Naive thymus-derived CD4-positive, alpha-beta T cell (primary cell): ENCODE measurements at regions not wholly inside any gene's neighbourhood (a gene's known extent, or its start where the extent isn't known, plus 50 kb on each side); places are given as distances from the start of the nearest gene placed in this dataset.
A peak's percentile ranks its signal among the peaks of the same experiment; 100 is the strongest.

Source experiments
- ATAC-seq: fragments of 150-1000 bp; cut with Tn5 transposase; 2 replicates; pipeline ENCODE4 v1.10.0; 2021; ENCODE audit warnings: mild to moderate bottlenecking, moderate library complexity
- CTCF ChIA-PET: fragments of 350-600 bp; sonication (Branson Sonifier 250); formaldehyde crosslinking; loops from one replicate; lab custom pipeline; 2021; ENCODE audit warnings: antibody characterized with exemption; lab: Charles Lee
- POLR2A ChIA-PET: fragments of 350-600 bp; sonication (Branson Sonifier 250); formaldehyde crosslinking; loops from one replicate; lab custom pipeline; 2021; ENCODE audit warnings: antibody characterized with exemption, inconsistent platforms; lab: Charles Lee
- DNase-seq, 9 donors: peaks; one replicate each; pipeline versions ENCODE4 v3.0.0 to v3.0.0-alpha.2; 2020 to 2022; ENCODE audit warnings: mixed read lengths in 1 of 9
- H3K27ac ChIP-seq: one replicate; pipeline ENCODE4 v1.7.0; 2013; ENCODE audit warnings: mild to moderate bottlenecking, low read depth, low read length, moderate library complexity
- H3K27me3 ChIP-seq, 2 donors: one replicate each; pipeline ENCODE4 v1.7.0; 2013; ENCODE audit warnings: low read length in 2 of 2, mild to moderate bottlenecking in 2 of 2, moderate library complexity in 2 of 2; ENCODE audit not compliant: control insufficient read depth in 2 of 2, insufficient read depth in 2 of 2
- H3K36me3 ChIP-seq, 3 experiments: 1 replicate in 2 of 3; 2 replicates in 1 of 3; pipeline ENCODE4 v1.7.0; 2013; ENCODE audit warnings: low read length in 3 of 3, mild to moderate bottlenecking in 3 of 3, moderate library complexity in 1 of 3; ENCODE audit not compliant: insufficient read depth in 3 of 3, control insufficient read depth in 2 of 3
- H3K4me1 ChIP-seq, 2 donors: one replicate each; pipeline ENCODE4 v1.7.0; 2013; ENCODE audit warnings: low read length in 2 of 2, mild to moderate bottlenecking in 2 of 2, moderate library complexity in 1 of 2; ENCODE audit not compliant: control insufficient read depth in 2 of 2, insufficient read depth in 2 of 2
- H3K4me3 ChIP-seq: 2 replicates; pipeline ENCODE4 v1.7.0; 2013; ENCODE audit warnings: mild to moderate bottlenecking, low read length
- H3K9me3 ChIP-seq, 3 experiments: 1 replicate in 2 of 3; 2 replicates in 1 of 3; pipeline ENCODE4 v1.7.0; 2013; ENCODE audit warnings: low read length in 3 of 3; ENCODE audit not compliant: control insufficient read depth in 2 of 3
- H3K27ac Mint-ChIP-seq, 9 donors: one replicate each; pipeline ENCODE4 v1.8.0; 2020 to 2022; ENCODE audit warnings: mixed read lengths in 9 of 9, mild to moderate bottlenecking in 8 of 9, moderate library complexity in 5 of 9, inconsistent platforms in 2 of 9
- H3K27me3 Mint-ChIP-seq, 5 donors: one replicate each; pipeline ENCODE4 v1.8.0; 2021 to 2022; ENCODE audit warnings: mixed read lengths in 5 of 5, mild to moderate bottlenecking in 1 of 5
- H3K36me3 Mint-ChIP-seq, 5 donors: one replicate each; pipeline ENCODE4 v1.8.0; 2020 to 2022; ENCODE audit warnings: mixed read lengths in 5 of 5, mild to moderate bottlenecking in 3 of 5, inconsistent platforms in 1 of 5
- H3K4me1 Mint-ChIP-seq, 7 donors: one replicate each; pipeline ENCODE4 v1.8.0; 2020 to 2022; ENCODE audit warnings: mixed read lengths in 7 of 7, mild to moderate bottlenecking in 3 of 7, inconsistent platforms in 1 of 7
- H3K4me3 Mint-ChIP-seq, 10 donors: one replicate each; pipeline ENCODE4 v1.8.0; 2020 to 2022; ENCODE audit warnings: mild to moderate bottlenecking in 10 of 10, mixed read lengths in 10 of 10, moderate library complexity in 6 of 10, inconsistent platforms in 2 of 10
- H3K9me3 Mint-ChIP-seq, 11 donors: one replicate each; pipeline ENCODE4 v1.8.0; 2020 to 2022; ENCODE audit warnings: mixed read lengths in 11 of 11, mild to moderate bottlenecking in 4 of 11, inconsistent platforms in 1 of 11, moderate library complexity in 1 of 11
- intact Hi-C, 2 donors: fragments of 100-400 bp; cut with micrococcal nuclease; formaldehyde crosslinking; loops; one replicate each; pipeline ENCODE4 v1.15.1; 2023

- Histone ChIP-seq H3K36me3 (no peaks in the 10 kb centered on the region), H3K9me3 (no peaks in the 10 kb centered on the region), H3K4me3 (no peak overlapping the region), H3K4me1 (no peaks in the 10 kb centered on the region), H3K27me3 (no peaks in the 10 kb centered on the region), H3K27ac (no peak overlapping the region)
- intact Hi-C loops: no loop called here
- H3K27me3 Mint-ChIP-seq: no peaks in the 10 kb centered on the region
- peak overlapping the region in 5 of 10 donors; percentile 90 to 95 (median 93) for H3K4me3 Mint-ChIP-seq
- H3K4me1 Mint-ChIP-seq: peaks cover 0 to 15% (median 0%) of the 10 kb centered on the region in 7 donors
- ChIA-PET CTCF (no interaction called here), POLR2A (no interaction called here)
- DNase-seq (no peak), ATAC-seq (no peak)
- H3K9me3 Mint-ChIP-seq: no peaks in the 10 kb centered on the region
- H3K27ac Mint-ChIP-seq: peak overlapping the region in 1 of 9 donors; percentile 15
- H3K36me3 Mint-ChIP-seq: peaks cover 0 to 11% (median 0%) of the 10 kb centered on the region in 5 donors
These were observed 235.9 kb downstream of the OR13H1 start for GRCh38 chrX:131779741-131780140.

DNA sequence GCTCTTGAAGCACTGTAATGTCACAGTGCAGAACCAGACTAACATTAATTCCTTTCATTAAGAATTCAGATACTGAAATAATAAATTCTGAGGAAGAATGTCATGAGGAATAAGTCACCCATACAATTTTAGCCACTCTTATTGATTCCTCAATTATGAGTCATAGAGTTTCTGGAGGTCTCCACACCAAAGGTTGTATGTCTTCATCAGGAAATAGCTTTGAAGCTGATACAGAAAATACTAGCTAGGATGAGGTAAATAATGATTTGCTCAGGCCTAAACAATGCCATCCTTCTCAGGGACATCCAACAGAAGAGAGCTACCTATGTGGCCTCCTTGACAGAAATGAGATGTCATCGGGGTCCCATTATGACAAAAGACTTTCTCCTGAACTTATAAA, 238.8 kb downstream of the OR13H1 start:
- no peak for ATAC-seq
- Mint-ChIP-seq H3K27ac (no peak overlapping the region), H3K27me3 (no peaks in the 10 kb centered on the region), H3K4me1 (peaks cover 0 to 15% (median 0%) of the 10 kb centered on the region in 7 donors), H3K9me3 (no peaks in the 10 kb centered on the region), H3K4me3 (no peak overlapping the region), H3K36me3 (peaks cover 0 to 9% (median 0%) of the 10 kb centered on the region in 5 donors)
- H3K9me3 ChIP-seq: no peaks in the 10 kb centered on the region
- DNase-seq: no peak
- H3K27me3 ChIP-seq: no peaks in the 10 kb centered on the region
- no peak overlapping the region for H3K4me3 ChIP-seq
- POLR2A ChIA-PET: no interaction called here
- H3K4me1 ChIP-seq: no peaks in the 10 kb centered on the region
- CTCF ChIA-PET: no interaction called here
- intact Hi-C loops: no loop called here
- H3K27ac ChIP-seq: no peak overlapping the region
- H3K36me3 ChIP-seq: no peaks in the 10 kb centered on the region

DNA sequence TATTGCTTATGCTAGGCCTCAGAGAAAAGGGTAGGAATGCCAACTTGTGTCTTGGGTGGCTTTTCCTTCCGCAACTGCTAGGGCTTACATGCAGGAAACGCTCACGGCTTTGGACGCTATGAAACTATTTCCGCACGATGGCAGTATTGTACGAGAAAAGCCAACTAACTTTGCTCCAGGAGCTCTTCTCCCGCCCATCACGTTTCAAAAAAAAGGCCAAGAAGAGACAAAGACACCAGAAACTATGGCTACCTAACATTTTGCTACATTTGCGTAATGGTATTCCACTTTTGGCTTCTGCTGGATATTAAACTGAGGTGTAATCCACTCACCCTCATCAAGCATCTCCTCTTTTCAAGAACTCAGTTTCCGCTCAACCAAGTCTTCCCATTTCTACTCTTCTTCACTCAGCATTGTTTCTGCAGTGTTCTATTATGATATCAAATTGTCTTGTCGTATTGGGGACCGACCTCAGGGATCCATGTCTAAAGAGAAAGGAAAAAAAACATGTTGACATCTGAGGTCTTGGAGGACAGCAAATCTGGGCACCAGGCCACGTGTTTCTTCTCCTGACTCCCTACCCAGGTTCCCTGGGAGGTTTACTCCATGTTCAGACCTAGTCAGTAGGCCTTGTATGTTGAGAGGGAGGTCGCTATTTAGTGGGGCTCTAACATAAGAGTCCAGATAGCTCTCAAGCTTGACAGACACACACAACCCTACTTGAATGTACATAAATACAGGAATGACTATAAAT, 239.4 kb upstream of the STK26 start:
- ChIA-PET POLR2A (no interaction called here), CTCF (no interaction called here)
- peak overlapping the region in 4 of 9 donors; percentile 9 to 63 (median 32) for H3K27ac Mint-ChIP-seq
- H3K27me3 Mint-ChIP-seq: no peaks in the 10 kb centered on the region
- Histone ChIP-seq H3K36me3 (no peaks in the 10 kb centered on the region), H3K27ac (peak overlapping the region; percentile 17), H3K27me3 (no peaks in the 10 kb centered on the region), H3K9me3 (no peaks in the 10 kb centered on the region), H3K4me1 (no peaks in the 10 kb centered on the region), H3K4me3 (no peak overlapping the region)
- H3K36me3 Mint-ChIP-seq: peaks cover 0 to 9% (median 0%) of the 10 kb centered on the region in 5 donors
- DNase-seq (peak in 5 of 9 donors; percentile 82 to 90 (median 89)), ATAC-seq (no peak)
- no peaks in the 10 kb centered on the region for H3K9me3 Mint-ChIP-seq
- H3K4me3 Mint-ChIP-seq: peak overlapping the region in 5 of 10 donors; percentile 46 to 82 (median 67)
- intact Hi-C loops: no loop called here
- H3K4me1 Mint-ChIP-seq: peaks cover 0 to 5% (median 0%) of the 10 kb centered on the region in 7 donors

- POLR2A ChIA-PET: no interaction called here
- intact Hi-C loops: no loop called here
- CTCF ChIA-PET: no interaction called here
- Mint-ChIP-seq H3K9me3 (peaks cover 0 to 4% (median 0%) of the 10 kb centered on the region in 11 donors), H3K4me1 (peaks cover 0 to 13% (median 0%) of the 10 kb centered on the region in 7 donors), H3K36me3 (peaks cover 0 to 21% (median 10%) of the 10 kb centered on the region in 5 donors), H3K4me3 (no peak overlapping the region), H3K27me3 (no peaks in the 10 kb centered on the region), H3K27ac (peak overlapping the region in 1 of 9 donors; percentile 11)
- no peak overlapping the region for H3K4me3 ChIP-seq
- no peak for ATAC-seq
- DNase-seq: no peak
- H3K4me1 ChIP-seq: no peaks in the 10 kb centered on the region
- no peaks in the 10 kb centered on the region for H3K9me3 ChIP-seq
- H3K27ac ChIP-seq: no peak overlapping the region
- H3K36me3 ChIP-seq: peaks cover 0 to 4% (median 0%) of the 10 kb centered on the region in 3 experiments
- no peaks in the 10 kb centered on the region for H3K27me3 ChIP-seq
These were observed 233.4 kb upstream of the STK26 start for GRCh38 chrX:131789664-131790063.

- no peaks in the 10 kb centered on the region for H3K4me1 ChIP-seq
- ATAC-seq (no peak), DNase-seq (no peak)
- H3K27me3 Mint-ChIP-seq: no peaks in the 10 kb centered on the region
- no peaks in the 10 kb centered on the region for H3K27me3 ChIP-seq
- H3K9me3 Mint-ChIP-seq: peaks cover 0 to 4% (median 0%) of the 10 kb centered on the region in 11 donors
- no peak overlapping the region for H3K27ac ChIP-seq
- peak overlapping the region in 5 of 10 donors; percentile 95 to 99 (median 96) for H3K4me3 Mint-ChIP-seq
- H3K9me3 ChIP-seq: no peaks in the 10 kb centered on the region
- peak overlapping the region in 3 of 9 donors; percentile 91 to 99 (median 96) for H3K27ac Mint-ChIP-seq
- ChIA-PET POLR2A (no interaction called here), CTCF (no interaction called here)
- peaks cover 0 to 21% (median 10%) of the 10 kb centered on the region in 5 donors for H3K36me3 Mint-ChIP-seq
- peaks cover 0 to 4% (median 0%) of the 10 kb centered on the region in 3 experiments for H3K36me3 ChIP-seq
- intact Hi-C loops: no loop called here
- no peak overlapping the region for H3K4me3 ChIP-seq
- H3K4me1 Mint-ChIP-seq: peaks cover 0 to 18% (median 0%) of the 10 kb centered on the region in 7 donors
These were observed 231.3 kb upstream of the STK26 start for GRCh38 chrX:131791608-131792355.

GRCh38 chrX:131792356-131792749, 230.7 kb upstream of the STK26 start:
- intact Hi-C loops: no loop called here
- Mint-ChIP-seq H3K4me1 (peaks cover 0 to 18% (median 0%) of the 10 kb centered on the region in 7 donors), H3K36me3 (peaks cover 0 to 21% (median 10%) of the 10 kb centered on the region in 5 donors), H3K4me3 (peak overlapping the region in 5 of 10 donors; percentile 95 to 99 (median 96)), H3K27ac (peak overlapping the region in 4 of 9 donors; percentile 91 to 99 (median 95)), H3K27me3 (no peaks in the 10 kb centered on the region), H3K9me3 (peaks cover 0 to 4% (median 0%) of the 10 kb centered on the region in 11 donors)
- peak overlapping the region; percentile 53 for H3K27ac ChIP-seq
- ATAC-seq (no peak), DNase-seq (peak in 5 of 9 donors; percentile 87 to 94 (median 92))
- no peaks in the 10 kb centered on the region for H3K27me3 ChIP-seq
- no peaks in the 10 kb centered on the region for H3K9me3 ChIP-seq
- H3K36me3 ChIP-seq: peaks cover 0 to 4% (median 0%) of the 10 kb centered on the region in 3 experiments
- H3K4me1 ChIP-seq: no peaks in the 10 kb centered on the region
- H3K4me3 ChIP-seq: no peak overlapping the region
- ChIA-PET POLR2A (no interaction called here), CTCF (no interaction called here)
